GM12865 (cell line): ENCODE measurements at regions not wholly inside any gene's neighbourhood (a gene's known extent, or its start where the extent isn't known, plus 50 kb on each side); places are given as distances from the start of the nearest gene placed in this dataset.

ENCODE experiments used
- DNase-seq: peaks from one replicate; pipeline ENCODE4 v3.0.0; 2010; ENCODE audit warnings: low read depth
- H3K4me3 ChIP-seq: 2 replicates; pipeline ENCODE4 v1.5.1; 2011; ENCODE audit warnings: mild to moderate bottlenecking, low read depth, low read length, control low read depth
- TF ChIP-seq, protein P1 (sequence below): IDR thresholded peaks from 2 replicates; pipeline ENCODE4 v1.5.1; 2011; ENCODE audit warnings: low read length, control low read depth, low read depth, inconsistent platforms; ENCODE audit not compliant: insufficient read depth; ENCODE audit errors: missing control alignments

DNA sequence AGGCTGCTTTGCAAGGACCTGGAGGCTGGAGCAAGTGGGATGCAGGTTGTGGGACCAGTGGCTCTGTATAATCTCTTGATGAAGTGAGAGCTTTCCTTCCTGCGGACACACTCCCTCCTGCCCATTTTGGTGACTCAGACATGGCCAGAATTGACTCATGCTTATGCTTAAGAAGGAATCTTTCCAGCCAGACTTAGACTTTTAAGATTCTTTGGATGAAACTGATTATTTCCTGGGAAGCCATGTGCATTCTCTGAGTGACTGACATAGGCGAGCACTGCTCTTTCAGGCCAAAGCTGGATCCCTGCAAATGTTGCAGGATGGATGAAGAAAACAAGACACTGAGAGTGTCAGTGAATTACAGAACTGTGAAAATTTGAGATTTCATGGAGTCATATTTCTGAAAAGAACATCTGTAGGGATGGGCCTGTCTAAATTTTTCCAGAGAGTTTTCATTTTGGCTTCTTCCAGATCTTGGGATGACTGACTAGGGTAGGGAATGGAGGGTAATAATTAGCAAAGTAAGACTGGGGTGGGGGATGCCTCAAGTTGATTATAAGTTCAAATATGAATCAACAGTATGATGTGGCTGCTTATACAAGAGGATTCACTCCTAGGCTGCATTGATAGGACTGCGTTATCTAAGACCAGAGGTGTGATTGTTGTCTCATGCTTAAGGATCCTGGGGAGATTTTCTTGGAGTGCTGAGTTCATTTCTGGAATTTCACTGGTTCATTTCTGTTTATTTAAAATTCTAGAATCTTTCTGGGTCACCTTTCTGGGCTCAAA lies 195.8 kb downstream of the HIPK3 start:
- no peak for DNase-seq
- H3K4me3 ChIP-seq: no peak overlapping the region
- TF ChIP-seq, protein P1, sequence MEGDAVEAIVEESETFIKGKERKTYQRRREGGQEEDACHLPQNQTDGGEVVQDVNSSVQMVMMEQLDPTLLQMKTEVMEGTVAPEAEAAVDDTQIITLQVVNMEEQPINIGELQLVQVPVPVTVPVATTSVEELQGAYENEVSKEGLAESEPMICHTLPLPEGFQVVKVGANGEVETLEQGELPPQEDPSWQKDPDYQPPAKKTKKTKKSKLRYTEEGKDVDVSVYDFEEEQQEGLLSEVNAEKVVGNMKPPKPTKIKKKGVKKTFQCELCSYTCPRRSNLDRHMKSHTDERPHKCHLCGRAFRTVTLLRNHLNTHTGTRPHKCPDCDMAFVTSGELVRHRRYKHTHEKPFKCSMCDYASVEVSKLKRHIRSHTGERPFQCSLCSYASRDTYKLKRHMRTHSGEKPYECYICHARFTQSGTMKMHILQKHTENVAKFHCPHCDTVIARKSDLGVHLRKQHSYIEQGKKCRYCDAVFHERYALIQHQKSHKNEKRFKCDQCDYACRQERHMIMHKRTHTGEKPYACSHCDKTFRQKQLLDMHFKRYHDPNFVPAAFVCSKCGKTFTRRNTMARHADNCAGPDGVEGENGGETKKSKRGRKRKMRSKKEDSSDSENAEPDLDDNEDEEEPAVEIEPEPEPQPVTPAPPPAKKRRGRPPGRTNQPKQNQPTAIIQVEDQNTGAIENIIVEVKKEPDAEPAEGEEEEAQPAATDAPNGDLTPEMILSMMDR: no peak

DNA sequence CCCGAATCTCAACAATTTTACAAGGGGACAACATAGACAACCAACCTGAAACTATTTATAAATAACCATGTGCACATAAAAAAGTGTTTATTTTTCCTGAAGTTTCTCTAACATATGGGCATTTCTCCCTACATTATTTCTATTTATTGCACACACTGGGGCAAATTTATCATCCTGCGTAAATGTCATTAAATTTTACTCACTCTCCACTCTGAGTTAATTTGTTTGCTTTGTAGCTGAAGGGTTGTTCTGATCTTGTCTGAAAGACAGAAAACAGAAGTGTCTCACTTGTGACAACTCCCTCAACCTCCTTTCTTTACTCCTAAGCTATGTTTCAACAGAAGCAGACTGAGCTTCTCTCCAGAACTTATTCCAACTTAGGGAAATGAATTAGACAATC lies 194.2 kb downstream of the HIPK3 start:
- TF ChIP-seq, protein P1: no peak
- DNase-seq: no peak
- no peak overlapping the region for H3K4me3 ChIP-seq

DNA sequence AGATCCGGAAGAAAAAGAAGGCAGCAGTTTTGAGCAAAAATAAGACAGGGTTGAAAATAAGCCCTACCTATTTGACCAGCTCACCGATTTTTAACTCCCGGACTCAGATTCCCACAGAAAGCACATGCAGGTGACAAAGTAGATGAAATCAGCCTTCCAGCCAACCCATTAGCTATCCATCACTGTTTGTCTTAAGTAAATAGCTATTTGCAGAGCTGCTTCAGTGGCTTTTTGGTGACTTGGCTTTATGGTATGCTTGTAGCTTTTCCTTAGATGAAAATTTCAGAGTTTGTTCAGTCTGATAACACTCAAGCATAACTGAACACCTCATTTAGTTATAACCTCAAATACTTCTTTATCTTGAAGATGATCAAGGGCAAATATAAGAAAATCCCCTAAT lies 192.6 kb downstream of the HIPK3 start:
- H3K4me3 ChIP-seq: no peak overlapping the region
- DNase-seq: no peak
- TF ChIP-seq, protein P1: no peak

GRCh38 chr11:33448461-33449130 lies 191.4 kb downstream of the HIPK3 start:
- no peak for DNase-seq
- TF ChIP-seq, protein P1: no peak
- no peak overlapping the region for H3K4me3 ChIP-seq

GRCh38 chr11:33445761-33446161 lies 188.6 kb downstream of the HIPK3 start:
- H3K4me3 ChIP-seq: no peak overlapping the region
- DNase-seq: no peak
- TF ChIP-seq, protein P1: no peak

DNA sequence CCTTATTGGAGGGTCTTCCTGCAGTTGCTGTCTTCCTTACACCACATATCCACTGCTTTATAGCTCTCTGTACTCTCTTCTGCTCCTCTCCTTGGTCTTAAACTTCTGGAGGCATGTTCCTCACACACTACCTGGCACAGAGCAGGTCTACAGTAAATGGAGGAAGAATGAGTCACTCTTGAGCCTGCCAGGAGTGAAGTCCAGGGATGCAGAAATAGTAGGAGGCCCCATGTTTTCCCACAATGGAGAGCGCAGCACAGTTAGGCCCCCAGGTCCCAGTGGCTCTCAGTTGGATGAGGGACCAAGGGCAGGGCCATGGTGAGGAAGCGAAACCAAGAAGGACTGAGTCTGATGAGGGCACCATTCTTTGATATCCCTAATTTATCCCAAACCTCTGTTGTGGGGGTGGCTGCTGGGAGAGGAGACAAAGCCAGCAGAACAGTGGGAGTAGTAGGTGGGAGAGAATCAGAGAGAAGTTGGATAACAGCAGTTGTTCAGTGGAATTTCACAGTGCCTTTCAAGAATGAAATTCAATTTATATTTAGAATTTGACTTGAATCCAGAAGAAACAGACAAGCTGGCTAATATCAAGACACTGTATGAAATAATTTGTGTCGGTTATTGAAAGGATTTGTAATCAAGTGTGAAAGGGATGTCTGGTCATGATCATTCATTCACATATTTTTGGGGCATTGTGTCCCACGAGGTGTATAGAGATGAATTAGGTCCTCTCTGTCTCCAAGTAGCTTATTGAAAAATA lies 187.8 kb downstream of the HIPK3 start:
- no peak overlapping the region for H3K4me3 ChIP-seq
- TF ChIP-seq, protein P1: no peak
- no peak for DNase-seq
